Subcutaneous abdominal adipose tissue (tissue), 5 donors: ENCODE measurements at regions not wholly inside any gene's neighbourhood (a gene's known extent, or its start where the extent isn't known, plus 50 kb on each side); places are given as distances from the start of the nearest gene placed in this dataset.

Experiments
- H3K27ac ChIP-seq: one replicate; pipeline ENCODE4 v1.7.0; 2013; ENCODE audit warnings: low read depth, mild to moderate bottlenecking, inconsistent platforms, low read length, moderate library complexity
- H3K27me3 ChIP-seq, 5 donors: one replicate each; pipeline ENCODE4 v1.7.0; 2013; ENCODE audit warnings: low read length in 5 of 5, inconsistent platforms in 1 of 5; ENCODE audit not compliant: control insufficient read depth in 5 of 5, insufficient read depth in 4 of 5
- H3K36me3 ChIP-seq, 5 donors: one replicate each; pipeline ENCODE4 v1.7.0; 2013; ENCODE audit warnings: low read length in 5 of 5; ENCODE audit not compliant: control insufficient read depth in 5 of 5, insufficient read depth in 5 of 5
- H3K4me1 ChIP-seq, 5 donors: one replicate each; pipeline ENCODE4 v1.7.0; 2013; ENCODE audit warnings: low read length in 5 of 5, mild to moderate bottlenecking in 3 of 5, moderate library complexity in 1 of 5; ENCODE audit not compliant: control insufficient read depth in 5 of 5, insufficient read depth in 5 of 5
- H3K4me3 ChIP-seq, 5 donors: one replicate each; pipeline ENCODE4 v1.7.0; 2013; ENCODE audit warnings: low read length in 5 of 5, low read depth in 1 of 5
- H3K9ac ChIP-seq, 5 donors: one replicate each; pipeline ENCODE4 v1.7.0; 2013; ENCODE audit warnings: low read length in 5 of 5, mild to moderate bottlenecking in 4 of 5, moderate library complexity in 3 of 5
- H3K9me3 ChIP-seq, 5 donors: one replicate each; pipeline ENCODE4 v1.7.0; 2013; ENCODE audit warnings: low read length in 5 of 5; ENCODE audit not compliant: control insufficient read depth in 5 of 5
- donor health status: healthy.
- donor health status: healthy.
- donor health status: healthy.
- donor health status: healthy.
- donor health status: healthy.

DNA sequence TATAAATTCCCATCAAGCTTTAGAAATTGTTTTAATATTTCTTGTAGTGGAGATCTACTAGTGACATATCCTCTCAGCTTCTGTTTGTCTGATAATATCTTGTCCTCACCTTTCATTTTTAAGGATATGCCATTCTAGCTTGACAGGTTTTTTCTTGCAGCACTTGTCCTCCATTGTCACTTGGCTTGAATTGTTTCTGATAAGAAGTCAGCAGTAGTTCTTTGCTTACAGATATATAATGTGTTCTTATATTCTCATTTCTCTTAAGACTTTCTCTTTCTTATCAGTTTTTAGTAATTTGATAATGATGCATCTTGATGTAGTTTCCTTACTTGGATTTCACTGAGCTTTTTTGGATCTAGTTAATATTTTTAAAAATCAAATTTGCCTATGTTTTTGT lies 120.6 kb upstream of the NUDT6 start:
- H3K27me3 ChIP-seq, result no peaks in the 10 kb centered on the region
- no peak overlapping the region for H3K9ac ChIP-seq
- H3K27ac ChIP-seq, result no peak overlapping the region
- peaks cover 0 to 4% (median 0%) of the 10 kb centered on the region in 5 donors for H3K4me1 ChIP-seq
- no peak overlapping the region for H3K4me3 ChIP-seq
- H3K36me3 ChIP-seq, result peaks cover 0 to 9% (median 0%) of the 10 kb centered on the region in 5 donors
- H3K9me3 ChIP-seq, result peaks cover 5 to 25% (median 8%) of the 10 kb centered on the region in 5 donors

DNA sequence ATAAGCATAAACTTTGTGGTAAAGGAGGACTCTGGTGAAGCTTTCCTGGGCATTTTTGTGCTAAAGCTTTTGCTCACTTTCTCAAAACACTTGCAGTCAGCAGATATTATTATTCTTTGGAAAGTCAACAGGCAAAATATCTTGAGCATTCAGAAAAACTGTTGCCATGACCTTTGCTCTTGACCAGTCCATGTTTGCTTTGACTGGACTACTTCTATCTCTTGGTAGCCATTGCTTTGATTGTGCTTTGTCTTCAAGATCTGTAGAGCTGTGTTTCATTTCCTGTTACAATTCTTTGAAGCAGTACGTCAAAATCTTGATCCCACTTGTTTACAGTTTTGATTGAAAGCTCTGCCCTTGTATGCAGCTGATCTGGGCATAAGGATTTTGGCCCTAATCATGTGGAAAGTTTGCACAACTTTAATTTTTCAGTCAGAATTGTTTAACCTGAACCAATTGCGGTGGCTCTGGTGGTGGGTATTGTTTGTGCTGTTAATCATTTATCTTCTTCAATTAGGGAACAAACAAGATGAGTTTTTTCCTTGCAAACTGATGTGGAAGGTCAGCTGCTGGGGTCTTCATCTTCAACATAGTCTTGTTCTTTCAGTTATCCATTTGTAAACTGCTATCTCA lies 121.5 kb upstream of the NUDT6 start:
- Histone ChIP-seq H3K27ac (no peak overlapping the region), H3K4me3 (no peak overlapping the region), H3K36me3 (peaks cover 0 to 9% (median 0%) of the 10 kb centered on the region in 5 donors), H3K9ac (no peak overlapping the region), H3K9me3 (peaks cover 8 to 32% (median 11%) of the 10 kb centered on the region in 5 donors), H3K27me3 (no peaks in the 10 kb centered on the region), H3K4me1 (no peaks in the 10 kb centered on the region)

DNA sequence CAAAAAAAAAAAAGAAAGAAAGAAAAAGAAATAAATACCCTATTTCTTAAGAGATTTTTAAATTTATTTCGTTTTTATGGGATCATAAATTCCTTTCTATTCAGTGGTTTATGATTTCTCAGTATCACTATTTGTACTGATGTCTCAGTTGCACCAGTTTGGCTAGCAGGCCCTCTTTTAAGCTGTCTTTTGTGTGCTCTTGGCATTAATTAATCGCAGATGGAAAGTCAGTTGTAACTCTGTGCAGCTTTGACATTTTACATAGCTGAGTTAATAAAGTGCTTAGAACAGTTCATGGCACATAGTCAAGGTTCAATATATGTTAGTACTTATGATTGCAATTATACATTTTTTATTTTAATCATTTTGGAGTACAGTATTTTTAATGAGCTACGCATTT lies 123.7 kb upstream of the NUDT6 start:
- H3K27ac ChIP-seq, result no peak overlapping the region
- H3K4me3 ChIP-seq, result no peak overlapping the region
- no peaks in the 10 kb centered on the region for H3K4me1 ChIP-seq
- no peak overlapping the region for H3K9ac ChIP-seq
- no peaks in the 10 kb centered on the region for H3K27me3 ChIP-seq
- peaks cover 0 to 9% (median 0%) of the 10 kb centered on the region in 5 donors for H3K36me3 ChIP-seq
- H3K9me3 ChIP-seq, result peaks cover 8 to 32% (median 11%) of the 10 kb centered on the region in 5 donors

DNA sequence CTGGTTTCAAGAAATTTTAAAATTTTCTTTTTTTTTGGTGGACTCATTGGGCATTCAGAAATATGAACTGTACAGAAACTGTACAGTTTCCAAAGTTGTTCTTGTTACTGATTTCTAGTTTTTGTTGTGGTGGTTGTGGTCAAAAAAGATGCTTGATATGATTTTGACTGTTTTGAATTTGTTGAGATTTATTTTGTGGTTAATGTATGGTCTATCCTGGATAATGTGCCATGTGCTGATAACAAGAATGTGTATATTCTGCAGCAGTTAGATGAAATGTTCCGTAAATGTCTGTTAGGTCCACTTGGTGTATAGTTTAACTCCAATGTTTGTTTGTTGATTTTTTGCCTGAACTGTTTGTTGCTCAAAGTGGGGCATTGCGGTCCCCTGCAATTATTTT lies 127.6 kb upstream of the NUDT6 start:
- Histone ChIP-seq H3K27ac (no peak overlapping the region), H3K9ac (no peak overlapping the region), H3K4me3 (no peak overlapping the region), H3K9me3 (peaks cover 3 to 27% (median 20%) of the 10 kb centered on the region in 5 donors), H3K27me3 (no peaks in the 10 kb centered on the region), H3K36me3 (peaks cover 0 to 4% (median 2%) of the 10 kb centered on the region in 5 donors), H3K4me1 (no peaks in the 10 kb centered on the region)

DNA sequence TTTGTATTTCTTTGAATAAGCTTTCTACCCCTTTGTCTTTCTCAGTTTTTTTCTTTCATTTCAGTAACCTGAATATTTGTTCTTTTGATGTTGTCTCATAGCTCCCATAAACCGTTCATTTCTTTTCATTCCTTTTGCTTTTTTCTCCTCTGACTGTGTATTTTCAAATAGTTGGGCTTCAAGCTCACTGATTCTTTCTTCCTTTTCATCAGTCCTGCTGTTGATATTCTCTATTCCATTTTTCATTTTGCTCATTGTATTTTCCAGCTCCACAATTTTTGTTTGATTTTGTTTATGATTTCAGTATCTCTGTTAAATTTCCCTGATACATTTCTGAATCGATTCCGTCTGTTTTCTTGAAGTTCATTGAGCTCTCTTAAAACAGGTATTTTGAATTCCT lies 129.6 kb upstream of the NUDT6 start:
- H3K27me3 ChIP-seq, result no peaks in the 10 kb centered on the region
- no peak overlapping the region for H3K27ac ChIP-seq
- H3K9ac ChIP-seq, result no peak overlapping the region
- no peaks in the 10 kb centered on the region for H3K4me1 ChIP-seq
- H3K4me3 ChIP-seq, result no peak overlapping the region
- H3K36me3 ChIP-seq, result peaks cover 0 to 2% (median under 1%) of the 10 kb centered on the region in 5 donors
- peaks cover 3 to 25% (median 20%) of the 10 kb centered on the region in 5 donors for H3K9me3 ChIP-seq

DNA sequence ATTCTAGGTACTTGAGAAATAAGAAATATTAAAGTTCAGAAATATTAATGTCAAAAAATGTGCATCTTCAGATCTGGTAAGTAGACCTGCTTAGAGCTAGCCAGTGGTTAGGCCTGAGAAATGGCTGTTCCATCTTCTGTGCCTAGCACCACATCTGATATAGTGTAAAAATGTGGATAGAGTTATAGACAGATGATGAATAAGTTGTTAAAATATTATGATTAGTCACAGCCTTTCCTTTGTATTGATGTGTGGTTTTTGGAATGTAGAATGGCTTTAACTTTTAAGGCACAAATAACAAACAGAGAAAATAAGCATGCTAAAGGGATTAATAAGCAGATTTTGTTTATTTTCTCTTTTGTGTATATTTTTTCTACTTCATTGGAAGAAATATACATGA lies 133.5 kb upstream of the NUDT6 start:
- peaks cover 0 to 16% (median 10%) of the 10 kb centered on the region in 5 donors for H3K9me3 ChIP-seq
- H3K9ac ChIP-seq, result no peak overlapping the region
- H3K27ac ChIP-seq, result no peak overlapping the region
- H3K4me3 ChIP-seq, result no peak overlapping the region
- H3K4me1 ChIP-seq, result peaks cover 0 to 3% (median 0%) of the 10 kb centered on the region in 5 donors
- H3K36me3 ChIP-seq, result peaks cover 0 to 5% (median 2%) of the 10 kb centered on the region in 5 donors
- H3K27me3 ChIP-seq, result no peaks in the 10 kb centered on the region

DNA sequence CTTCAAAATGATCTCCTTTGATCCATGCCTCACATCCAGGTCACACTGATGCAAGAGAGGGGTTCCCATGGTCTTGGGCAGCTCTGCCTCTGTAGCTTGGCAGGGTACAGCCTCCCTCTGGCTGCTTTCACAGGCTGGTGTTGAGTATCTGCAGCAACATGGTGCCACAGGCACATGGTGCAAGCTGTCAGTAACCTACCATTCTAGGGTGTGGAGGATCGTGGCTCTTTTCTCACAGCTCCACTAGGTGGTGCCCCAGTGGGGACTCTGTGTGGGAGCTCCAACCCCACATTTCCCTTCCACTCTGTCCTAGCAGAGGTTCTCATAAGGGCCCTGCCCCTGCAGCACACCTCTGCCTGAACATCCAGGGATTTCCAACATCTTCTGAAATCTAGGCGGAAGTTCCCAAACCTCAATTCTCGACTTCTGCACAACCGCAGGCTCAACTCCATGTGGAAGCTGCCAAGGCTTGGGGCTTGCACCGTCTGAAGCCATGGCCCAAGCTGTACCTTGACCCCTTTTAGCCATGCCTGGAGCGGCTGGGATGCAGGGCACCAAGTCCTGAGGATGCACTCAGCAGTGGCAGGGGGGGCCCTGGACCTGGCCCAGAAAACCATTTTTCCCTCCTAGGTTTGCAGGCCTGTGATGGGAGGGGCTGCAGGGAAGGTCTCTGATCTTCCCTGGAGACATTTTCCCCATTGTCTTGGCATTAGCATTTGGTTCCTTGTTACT lies 137.8 kb upstream of the NUDT6 start:
- Histone ChIP-seq H3K36me3 (peaks cover 0 to 10% (median 3%) of the 10 kb centered on the region in 5 donors), H3K9me3 (no peaks in the 10 kb centered on the region), H3K27me3 (no peaks in the 10 kb centered on the region), H3K9ac (no peak overlapping the region), H3K27ac (no peak overlapping the region), H3K4me1 (peaks cover 0 to 3% (median 0%) of the 10 kb centered on the region in 5 donors), H3K4me3 (no peak overlapping the region)

DNA sequence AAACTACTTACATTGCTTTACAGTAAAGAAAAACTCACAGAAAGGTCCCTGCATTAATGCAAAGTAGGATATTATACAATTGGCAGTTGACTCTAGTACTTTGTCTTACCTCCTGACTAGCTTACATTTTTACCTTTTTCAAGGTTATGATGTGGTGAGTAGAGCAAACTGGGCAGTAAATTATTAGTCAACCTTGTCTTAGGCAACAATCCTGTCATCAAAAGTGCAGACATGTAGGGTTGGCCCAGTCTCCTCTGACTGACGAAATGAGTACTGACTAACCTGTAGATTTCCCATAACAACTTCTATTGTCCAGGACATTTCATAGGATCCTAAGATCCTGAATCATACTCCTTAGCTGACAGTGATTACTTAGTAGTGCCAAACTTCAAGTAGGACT lies 142.0 kb upstream of the NUDT6 start:
- H3K27ac ChIP-seq, result no peak overlapping the region
- no peak overlapping the region for H3K9ac ChIP-seq
- H3K9me3 ChIP-seq, result no peaks in the 10 kb centered on the region
- H3K4me1 ChIP-seq, result peaks cover 0 to 3% (median 0%) of the 10 kb centered on the region in 5 donors
- H3K4me3 ChIP-seq, result no peak overlapping the region
- H3K27me3 ChIP-seq, result no peaks in the 10 kb centered on the region
- peaks cover 0 to 10% (median 5%) of the 10 kb centered on the region in 5 donors for H3K36me3 ChIP-seq

DNA sequence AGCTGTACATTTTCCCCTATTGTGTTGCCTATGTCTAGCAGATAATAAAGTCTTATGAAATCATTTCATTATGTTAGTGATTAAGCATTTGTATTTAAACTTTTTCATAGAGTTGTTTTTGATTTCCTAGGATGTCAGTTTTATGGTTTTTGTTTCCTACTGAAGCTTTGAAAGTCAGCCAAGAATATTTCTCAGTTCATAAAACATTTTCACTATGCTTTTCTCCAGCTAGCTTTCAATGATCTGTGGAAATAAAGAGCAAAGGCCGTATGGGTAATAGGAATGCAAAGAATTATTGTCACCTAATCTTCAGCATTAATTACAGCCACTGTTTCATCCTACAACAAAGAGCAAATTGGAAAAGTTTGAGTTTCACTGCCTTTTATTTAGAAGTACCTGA lies 145.7 kb upstream of the NUDT6 start:
- Histone ChIP-seq H3K36me3 (peaks cover 0 to 4% (median 0%) of the 10 kb centered on the region in 5 donors), H3K9me3 (no peaks in the 10 kb centered on the region), H3K4me3 (no peak overlapping the region), H3K27me3 (no peaks in the 10 kb centered on the region), H3K9ac (no peak overlapping the region), H3K4me1 (peaks cover 0 to 3% (median 0%) of the 10 kb centered on the region in 5 donors), H3K27ac (no peak overlapping the region)

DNA sequence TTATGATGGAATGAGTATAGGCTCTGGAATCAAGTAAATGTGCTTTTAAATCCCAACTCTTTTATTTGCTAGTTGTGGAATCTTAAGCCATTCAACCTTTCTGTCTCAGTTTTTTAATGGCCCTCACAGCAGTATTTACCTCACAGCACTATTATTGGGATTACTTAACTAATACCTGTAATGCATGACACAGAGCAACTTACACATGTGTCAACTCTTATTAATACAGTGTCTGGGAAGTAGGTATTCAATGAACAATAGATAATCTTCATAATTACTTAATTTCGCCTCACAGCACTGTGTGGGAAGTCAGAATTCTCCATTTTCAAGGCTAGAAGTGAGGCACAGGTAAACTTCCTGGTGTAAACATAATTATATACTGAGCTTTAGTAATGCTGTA lies 149.7 kb upstream of the NUDT6 start:
- Histone ChIP-seq H3K27ac (no peak overlapping the region), H3K27me3 (no peaks in the 10 kb centered on the region), H3K4me1 (peaks cover 0 to 3% (median 0%) of the 10 kb centered on the region in 5 donors), H3K4me3 (no peak overlapping the region), H3K36me3 (peaks cover 0 to 4% (median 0%) of the 10 kb centered on the region in 5 donors), H3K9me3 (no peaks in the 10 kb centered on the region), H3K9ac (no peak overlapping the region)
